Chondrocyte (in vitro differentiated cells): ENCODE measurements at regions not wholly inside any gene's neighbourhood (a gene's known extent, or its start where the extent isn't known, plus 50 kb on each side); places are given as distances from the start of the nearest gene placed in this dataset.
A peak's percentile ranks its signal among the peaks of the same experiment; 100 is the strongest.

Experiments used
- DNase-seq: peaks from one replicate; pipeline ENCODE4 v3.0.0; 2021; ENCODE audit warnings: mixed read lengths, low spot score
- H3K27ac Mint-ChIP-seq: one replicate; pipeline ENCODE4 v1.8.0; 2021; ENCODE audit warnings: mild to moderate bottlenecking, moderate library complexity, mixed read lengths; ENCODE audit not compliant: unreplicated experiment
- H3K27me3 Mint-ChIP-seq: 2 replicates; pipeline ENCODE4 v1.8.0; 2021; ENCODE audit warnings: low read depth, mixed read lengths
- H3K36me3 Mint-ChIP-seq: 2 replicates; pipeline ENCODE4 v1.8.0; 2021; ENCODE audit warnings: low read depth, mixed read lengths
- H3K4me1 Mint-ChIP-seq: 2 replicates; pipeline ENCODE4 v1.8.0; 2021; ENCODE audit warnings: low read depth, mild to moderate bottlenecking, mixed read lengths
- H3K4me3 Mint-ChIP-seq: one replicate; pipeline ENCODE4 v1.8.0; 2021; ENCODE audit warnings: mild to moderate bottlenecking, moderate library complexity, mixed read lengths; ENCODE audit not compliant: unreplicated experiment
- H3K9me3 Mint-ChIP-seq: 2 replicates; pipeline ENCODE4 v1.8.0; 2021; ENCODE audit warnings: low read depth, mixed read lengths
- CTCF ChIP-seq: fragments of 200-600 bp; sonication (generic); IDR thresholded peaks from 2 replicates; pipeline ENCODE4 v1.5.0; 2021; ENCODE audit warnings: antibody characterized with exemption, mild to moderate bottlenecking, moderate library complexity

DNA sequence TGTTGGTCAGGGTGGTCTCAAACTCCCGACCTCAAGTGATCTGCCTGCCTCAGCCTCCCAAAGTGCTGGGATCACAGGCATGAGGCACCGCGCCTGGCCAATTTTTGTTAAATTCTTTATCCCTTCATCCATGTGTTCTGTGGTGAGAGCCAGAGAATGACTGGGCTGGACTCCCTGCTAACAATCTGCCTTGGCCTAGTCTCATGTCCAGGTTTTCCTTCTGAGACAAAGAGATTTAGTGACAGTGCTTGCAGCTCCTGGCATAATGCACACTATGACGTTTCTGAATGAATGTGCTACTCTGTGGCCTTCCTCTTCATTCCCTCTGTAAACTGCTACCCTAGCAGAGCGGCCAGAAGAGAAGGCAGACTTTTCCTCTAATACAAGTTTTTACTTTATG lies 79.3 kb downstream of the FOXD1 start:
- no peak overlapping the region for H3K4me3 Mint-ChIP-seq
- H3K36me3 Mint-ChIP-seq, result no peaks in the 10 kb centered on the region
- no peak for DNase-seq
- H3K4me1 Mint-ChIP-seq, result peaks cover 66% of the 10 kb centered on the region
- H3K9me3 Mint-ChIP-seq, result no peaks in the 10 kb centered on the region
- TF ChIP-seq CTCF, result no peak
- no peaks in the 10 kb centered on the region for H3K27me3 Mint-ChIP-seq
- H3K27ac Mint-ChIP-seq, result no peak overlapping the region

DNA sequence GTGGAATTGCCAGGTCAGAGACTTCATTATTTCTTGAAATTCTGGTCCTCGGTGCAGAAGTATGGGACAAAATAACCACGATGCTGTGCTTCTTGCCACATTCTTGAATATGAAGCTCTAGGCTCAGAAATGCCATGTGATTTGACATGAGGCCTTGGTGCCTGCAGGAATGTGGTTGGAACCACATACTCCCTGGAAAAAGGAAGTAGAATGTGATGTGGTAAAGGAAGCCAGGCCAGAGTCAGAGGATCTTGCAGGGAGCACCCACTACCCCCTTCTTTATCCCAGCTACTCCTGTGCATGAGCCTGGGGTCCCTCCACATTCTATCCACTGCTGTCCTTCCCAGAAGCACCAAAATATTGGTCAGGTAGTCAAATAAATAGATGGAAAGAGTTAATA lies 80.9 kb downstream of the FOXD1 start:
- DNase-seq, result no peak
- no peak for TF ChIP-seq CTCF
- peak overlapping the region; percentile 27 for H3K27ac Mint-ChIP-seq

DNA sequence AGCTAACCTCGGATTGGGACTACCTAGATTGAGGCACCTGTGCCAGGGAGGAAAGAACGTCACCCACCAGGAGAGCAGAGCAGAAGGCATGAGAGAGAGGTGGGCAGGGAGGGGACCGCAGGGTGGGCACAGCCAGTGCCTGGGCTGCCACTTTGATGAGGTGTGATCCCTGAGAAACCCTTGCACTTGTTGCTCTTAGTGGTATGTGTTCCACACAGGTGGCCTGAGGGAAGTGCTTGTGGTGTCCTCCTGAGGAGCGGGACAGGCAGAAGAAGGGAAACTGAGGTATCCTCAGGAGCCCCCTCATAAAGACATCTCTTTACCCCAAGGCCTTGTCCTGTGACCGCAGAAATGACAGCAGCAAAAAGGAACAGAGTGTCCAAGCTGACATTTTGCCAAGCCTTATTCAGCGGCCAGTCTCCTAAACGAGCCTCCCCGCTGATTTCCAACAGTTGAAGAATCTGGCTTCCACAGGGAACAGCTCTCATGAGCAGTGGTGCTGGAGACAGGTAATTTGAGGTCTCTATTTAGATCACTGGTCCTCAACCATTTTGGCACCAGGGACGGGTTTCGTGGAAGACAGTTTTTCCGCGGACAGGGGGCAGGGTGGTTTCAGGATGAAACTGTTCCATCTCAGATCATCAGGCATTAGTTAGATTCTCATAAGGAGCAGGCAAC lies 82.4 kb downstream of the FOXD1 start:
- no peak for TF ChIP-seq CTCF
- no peaks in the 10 kb centered on the region for H3K27me3 Mint-ChIP-seq
- H3K4me3 Mint-ChIP-seq, result no peak overlapping the region
- peaks cover 56% of the 10 kb centered on the region for H3K4me1 Mint-ChIP-seq
- H3K9me3 Mint-ChIP-seq, result no peaks in the 10 kb centered on the region
- DNase-seq, result no peak
- H3K36me3 Mint-ChIP-seq, result no peaks in the 10 kb centered on the region
- H3K27ac Mint-ChIP-seq, result peak overlapping the region; percentile 87

More for the DNA sequence above, 80.9 kb downstream of the FOXD1 start:
- H3K9me3 Mint-ChIP-seq, result no peaks in the 10 kb centered on the region
- H3K4me3 Mint-ChIP-seq, result no peak overlapping the region
- no peaks in the 10 kb centered on the region for H3K36me3 Mint-ChIP-seq
- H3K4me1 Mint-ChIP-seq, result peaks cover 64% of the 10 kb centered on the region
- H3K27me3 Mint-ChIP-seq, result no peaks in the 10 kb centered on the region

GRCh38 chr5:73365301-73365853 lies 83.2 kb downstream of the FOXD1 start:
- peaks cover 3% of the 10 kb centered on the region for H3K9me3 Mint-ChIP-seq
- H3K27ac Mint-ChIP-seq, result peak overlapping the region; percentile 87
- peaks cover 49% of the 10 kb centered on the region for H3K4me1 Mint-ChIP-seq
- no peak for DNase-seq
- no peaks in the 10 kb centered on the region for H3K36me3 Mint-ChIP-seq
- TF ChIP-seq CTCF, result no peak
- no peaks in the 10 kb centered on the region for H3K27me3 Mint-ChIP-seq
- H3K4me3 Mint-ChIP-seq, result no peak overlapping the region

DNA sequence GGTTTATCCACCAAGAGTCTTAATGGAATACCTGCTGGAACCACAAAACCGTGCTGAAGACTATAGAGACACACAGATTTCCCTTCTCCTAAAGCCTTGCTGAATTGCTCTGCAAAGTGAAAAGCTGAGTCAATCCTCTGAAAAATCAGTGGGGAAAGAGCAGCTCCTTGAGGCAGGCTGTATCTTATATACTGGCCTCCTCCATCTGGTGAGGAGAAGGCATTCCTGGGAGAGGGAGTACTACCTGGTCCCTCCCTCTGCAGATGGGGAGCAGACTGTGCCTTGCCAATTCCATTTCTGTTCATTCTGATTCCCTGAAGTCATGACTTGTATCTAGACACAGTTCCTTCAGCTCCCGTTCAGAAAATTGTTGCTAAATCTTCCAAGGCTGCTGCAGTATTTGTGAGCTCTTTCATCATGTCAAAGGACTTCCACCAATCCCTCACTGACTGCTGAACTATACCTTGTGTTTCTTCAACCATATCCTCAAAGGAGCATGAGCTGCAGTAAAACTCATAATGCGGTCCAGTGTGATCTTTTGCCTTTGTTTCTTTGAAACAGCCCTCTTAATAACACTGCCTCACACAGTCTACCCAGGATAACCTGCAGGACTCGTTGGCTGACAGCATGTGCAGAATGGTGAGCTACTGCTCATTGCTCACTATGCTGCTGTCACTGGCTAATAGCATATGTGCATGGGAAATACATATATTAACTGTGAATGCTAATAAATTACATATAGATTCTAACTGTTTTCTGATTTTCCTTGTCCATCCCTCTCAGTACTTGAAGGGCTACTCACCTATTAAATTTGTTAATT lies 84.5 kb downstream of the FOXD1 start:
- Mint-ChIP-seq H3K27ac (peak overlapping the region; percentile 6), H3K36me3 (peaks cover 3% of the 10 kb centered on the region), H3K9me3 (peaks cover 3% of the 10 kb centered on the region), H3K27me3 (no peaks in the 10 kb centered on the region), H3K4me3 (no peak overlapping the region), H3K4me1 (peaks cover 37% of the 10 kb centered on the region)
- DNase-seq, result no peak
- TF ChIP-seq CTCF, result peak; percentile 35
